SU-DHL-6 (cell line): ENCODE measurements at regions not wholly inside any gene's neighbourhood (a gene's known extent, or its start where the extent isn't known, plus 50 kb on each side); places are given as distances from the start of the nearest gene placed in this dataset.

ENCODE experiments used
- H2AFZ ChIP-seq: fragments of 200-600 bp; sonication (generic); 2 replicates; pipeline ENCODE4 v1.6.1; 2014; ENCODE audit warnings: low read depth, mild to moderate bottlenecking, moderate library complexity, mixed read lengths, antibody characterized with exemption, low read length; ENCODE audit not compliant: severe bottlenecking
- H3F3A ChIP-seq: fragments of 200-600 bp; shearing (Covaris generic); 2 replicates; pipeline ENCODE4 v1.6.0; 2016; ENCODE audit warnings: antibody characterized with exemption, mild to moderate bottlenecking; ENCODE audit not compliant: insufficient read depth
- H3K27ac ChIP-seq: fragments of 200-600 bp; sonication (generic); 2 replicates; pipeline ENCODE4 v1.5.1; 2016; ENCODE audit warnings: low read depth, mild to moderate bottlenecking, low read length, moderate library complexity, mixed read lengths
- H3K27me3 ChIP-seq: fragments of 200-600 bp; sonication (generic), shearing (Covaris generic); 2 replicates; pipeline ENCODE4 v1.6.0; 2014; ENCODE audit warnings: mild to moderate bottlenecking, low read length
- H3K36me3 ChIP-seq: fragments of 200-600 bp; sonication (generic); 2 replicates; pipeline ENCODE4 v1.6.1; 2014; ENCODE audit warnings: mild to moderate bottlenecking, low read length, mixed read lengths
- H3K4me2 ChIP-seq: fragments of 300-600, 200-600 bp; shearing (Covaris generic), sonication (generic); 2 replicates; pipeline ENCODE4 v1.6.0; 2014; ENCODE audit warnings: low read length, low read depth, mild to moderate bottlenecking; ENCODE audit not compliant: poor library complexity, severe bottlenecking
- H3K4me3 ChIP-seq: fragments of 200-600 bp; sonication (generic); 2 replicates; pipeline ENCODE4 v1.5.1; 2014; ENCODE audit warnings: antibody characterized with exemption, low read length, mild to moderate bottlenecking, mixed read lengths; ENCODE audit not compliant: insufficient read depth, poor library complexity, severe bottlenecking
- H3K79me2 ChIP-seq: fragments of 200-600 bp; sonication (generic); 2 replicates; pipeline ENCODE4 v1.6.1; 2014; ENCODE audit warnings: mild to moderate bottlenecking, low read length, moderate library complexity; ENCODE audit not compliant: insufficient read depth
- H3K9ac ChIP-seq: fragments of 200-600 bp; sonication (generic); 2 replicates; pipeline ENCODE4 v1.7.0; 2014; ENCODE audit warnings: mild to moderate bottlenecking, low read length
- H3K9me2 ChIP-seq: fragments of 200-600 bp; sonication (generic); replicated peaks from 2 replicates; pipeline ENCODE4 v1.6.1; 2014; ENCODE audit warnings: low read length; ENCODE audit not compliant: insufficient read depth
- H3K9me3 ChIP-seq: fragments of 200-600 bp; sonication (generic); 2 replicates; pipeline ENCODE4 v1.6.1; 2014; ENCODE audit warnings: low read length, mixed read lengths; ENCODE audit not compliant: insufficient read depth
- H4K20me1 ChIP-seq: fragments of 200-600 bp; sonication (generic); 2 replicates; pipeline ENCODE4 v1.6.1; 2014; ENCODE audit warnings: low read depth, mild to moderate bottlenecking, antibody characterized with exemption, low read length, moderate library complexity, mixed read lengths
- EZH2phosphoT487 ChIP-seq: fragments of 200-600 bp; sonication (generic), shearing (Covaris generic); conservative IDR thresholded peaks from 2 replicates; pipeline ENCODE4 v1.6.1; 2018; ENCODE audit warnings: mild to moderate bottlenecking, antibody characterized with exemption, low read length, moderate library complexity, mixed read lengths
- TF ChIP-seq, protein P1 (sequence below): fragments of 200-600 bp; sonication (generic); IDR thresholded peaks from one replicate; pipeline ENCODE4 v1.5.1; 2017; ENCODE audit warnings: antibody characterized with exemption, mild to moderate bottlenecking, low read length, moderate library complexity; ENCODE audit not compliant: insufficient read depth, poor library complexity, severe bottlenecking

DNA sequence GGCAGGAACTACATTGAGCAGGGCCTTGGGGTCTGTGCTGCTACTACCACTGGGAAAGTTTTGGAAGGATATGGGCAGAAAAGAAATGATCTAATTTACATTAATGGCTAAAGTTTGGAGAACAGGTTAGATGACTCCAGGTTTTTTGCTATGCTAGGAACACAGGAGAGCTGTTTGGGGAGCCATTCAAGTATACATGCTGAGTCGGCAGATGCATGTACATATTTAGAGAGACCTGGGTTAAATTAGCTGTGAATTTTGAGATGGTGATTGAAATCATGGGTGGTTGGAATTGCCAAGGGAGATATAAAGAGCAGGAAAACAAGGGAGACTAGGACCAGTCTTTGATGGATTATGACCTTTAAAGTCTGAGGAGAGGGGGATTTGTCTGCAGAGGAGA is 113.1 kb upstream of the BACH2 start:
- Histone ChIP-seq H3K9me2 (no peaks in the 10 kb centered on the region), H3K4me3 (no peak overlapping the region), H3K27me3 (no peaks in the 10 kb centered on the region), H3F3A (no peaks in the 10 kb centered on the region), H3K9ac (no peak overlapping the region), H2AFZ (no peak overlapping the region), H3K27ac (no peak overlapping the region), H3K36me3 (no peaks in the 10 kb centered on the region), H3K4me2 (no peak overlapping the region), H3K9me3 (peaks cover 8% of the 10 kb centered on the region; the same call in 1 of the 2 replicates), H3K79me2 (no peaks in the 10 kb centered on the region), H4K20me1 (no peaks in the 10 kb centered on the region)
- no peak for TF ChIP-seq EZH2phosphoT487
- TF ChIP-seq, protein P1, sequence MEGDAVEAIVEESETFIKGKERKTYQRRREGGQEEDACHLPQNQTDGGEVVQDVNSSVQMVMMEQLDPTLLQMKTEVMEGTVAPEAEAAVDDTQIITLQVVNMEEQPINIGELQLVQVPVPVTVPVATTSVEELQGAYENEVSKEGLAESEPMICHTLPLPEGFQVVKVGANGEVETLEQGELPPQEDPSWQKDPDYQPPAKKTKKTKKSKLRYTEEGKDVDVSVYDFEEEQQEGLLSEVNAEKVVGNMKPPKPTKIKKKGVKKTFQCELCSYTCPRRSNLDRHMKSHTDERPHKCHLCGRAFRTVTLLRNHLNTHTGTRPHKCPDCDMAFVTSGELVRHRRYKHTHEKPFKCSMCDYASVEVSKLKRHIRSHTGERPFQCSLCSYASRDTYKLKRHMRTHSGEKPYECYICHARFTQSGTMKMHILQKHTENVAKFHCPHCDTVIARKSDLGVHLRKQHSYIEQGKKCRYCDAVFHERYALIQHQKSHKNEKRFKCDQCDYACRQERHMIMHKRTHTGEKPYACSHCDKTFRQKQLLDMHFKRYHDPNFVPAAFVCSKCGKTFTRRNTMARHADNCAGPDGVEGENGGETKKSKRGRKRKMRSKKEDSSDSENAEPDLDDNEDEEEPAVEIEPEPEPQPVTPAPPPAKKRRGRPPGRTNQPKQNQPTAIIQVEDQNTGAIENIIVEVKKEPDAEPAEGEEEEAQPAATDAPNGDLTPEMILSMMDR: no peak

DNA sequence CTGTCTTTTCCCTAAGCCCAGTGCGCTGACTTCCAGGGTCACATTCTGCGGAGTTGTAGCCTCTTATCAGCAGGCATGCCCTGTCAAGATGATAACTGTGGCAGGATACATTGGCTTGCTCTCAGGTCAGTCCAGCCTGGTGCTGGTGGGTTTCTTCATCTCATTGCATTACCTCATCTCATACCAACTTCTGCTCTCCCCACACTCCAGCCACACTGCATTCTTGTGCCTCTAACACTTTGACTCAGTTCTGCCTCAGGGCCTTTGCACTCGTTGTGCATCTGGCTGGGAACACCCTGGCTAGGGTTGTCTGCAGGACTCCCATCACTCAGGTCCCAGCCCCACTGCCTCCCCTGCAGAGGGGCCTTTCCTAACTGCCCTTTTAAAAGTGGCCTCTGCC is 110.3 kb upstream of the BACH2 start:
- H3K79me2 ChIP-seq: no peaks in the 10 kb centered on the region
- no peaks in the 10 kb centered on the region for H3K9me2 ChIP-seq
- no peak overlapping the region for H2AFZ ChIP-seq
- no peak for TF ChIP-seq EZH2phosphoT487
- TF ChIP-seq, protein P1: no peak
- H3K4me2 ChIP-seq: no peak overlapping the region
- H3K27me3 ChIP-seq: no peaks in the 10 kb centered on the region
- peaks cover 8% of the 10 kb centered on the region; the same call in 1 of the 2 replicates for H3K9me3 ChIP-seq
- no peak overlapping the region for H3K9ac ChIP-seq
- no peak overlapping the region for H3K27ac ChIP-seq
- no peak overlapping the region for H3K4me3 ChIP-seq
- no peaks in the 10 kb centered on the region for H4K20me1 ChIP-seq
- no peaks in the 10 kb centered on the region for H3F3A ChIP-seq
- H3K36me3 ChIP-seq: no peaks in the 10 kb centered on the region

DNA sequence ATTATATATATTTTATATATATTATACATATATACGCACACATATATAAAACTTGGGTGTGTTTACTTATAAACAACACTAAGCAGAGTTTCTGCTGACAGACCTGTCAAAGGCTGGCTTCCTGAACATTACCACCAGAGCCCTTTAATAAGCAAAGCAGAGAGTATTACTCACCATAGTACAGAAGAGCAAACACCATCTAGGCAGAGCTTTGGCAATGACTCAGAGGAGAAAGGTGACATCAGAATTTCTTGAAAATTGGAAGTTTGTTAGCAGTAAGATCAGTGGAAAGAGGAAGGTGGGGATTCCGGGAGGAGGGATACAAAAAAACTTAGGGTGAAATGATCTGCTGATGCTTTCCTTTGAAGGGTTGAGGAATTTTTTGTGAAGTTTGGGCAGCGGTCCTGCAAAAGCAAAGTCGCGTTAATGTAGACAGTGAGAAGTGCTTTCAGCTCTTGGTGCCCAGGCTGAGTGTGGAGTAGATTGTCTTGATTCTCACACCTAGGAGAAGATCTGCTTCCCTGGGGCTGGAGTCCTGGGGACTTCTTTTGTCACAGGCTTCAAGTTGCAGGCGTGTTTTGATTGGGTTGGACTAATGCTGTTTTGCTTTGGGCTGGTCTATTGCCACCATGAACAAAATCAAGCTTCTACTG is 109.6 kb upstream of the BACH2 start:
- H3F3A ChIP-seq: no peaks in the 10 kb centered on the region
- no peaks in the 10 kb centered on the region for H3K36me3 ChIP-seq
- H3K27ac ChIP-seq: no peak overlapping the region
- H3K4me2 ChIP-seq: no peak overlapping the region
- no peak overlapping the region for H3K4me3 ChIP-seq
- H4K20me1 ChIP-seq: no peaks in the 10 kb centered on the region
- H3K9ac ChIP-seq: no peak overlapping the region
- no peak overlapping the region for H2AFZ ChIP-seq
- H3K9me2 ChIP-seq: no peaks in the 10 kb centered on the region
- H3K27me3 ChIP-seq: no peaks in the 10 kb centered on the region
- no peaks in the 10 kb centered on the region for H3K79me2 ChIP-seq
- no peak for TF ChIP-seq EZH2phosphoT487
- TF ChIP-seq, protein P1: no peak
- peaks cover 8% of the 10 kb centered on the region; the same call in 1 of the 2 replicates for H3K9me3 ChIP-seq
